GM19099 (cell line): ENCODE measurements at regions not wholly inside any gene's neighbourhood (a gene's known extent, or its start where the extent isn't known, plus 50 kb on each side); places are given as distances from the start of the nearest gene placed in this dataset.

Experiments
- POLR2A ChIP-seq: IDR thresholded peaks from 3 replicates; pipeline ENCODE4 v1.6.1; 2011; ENCODE audit warnings: low read depth; ENCODE audit not compliant: insufficient read length; ENCODE audit errors: extremely low read depth

DNA sequence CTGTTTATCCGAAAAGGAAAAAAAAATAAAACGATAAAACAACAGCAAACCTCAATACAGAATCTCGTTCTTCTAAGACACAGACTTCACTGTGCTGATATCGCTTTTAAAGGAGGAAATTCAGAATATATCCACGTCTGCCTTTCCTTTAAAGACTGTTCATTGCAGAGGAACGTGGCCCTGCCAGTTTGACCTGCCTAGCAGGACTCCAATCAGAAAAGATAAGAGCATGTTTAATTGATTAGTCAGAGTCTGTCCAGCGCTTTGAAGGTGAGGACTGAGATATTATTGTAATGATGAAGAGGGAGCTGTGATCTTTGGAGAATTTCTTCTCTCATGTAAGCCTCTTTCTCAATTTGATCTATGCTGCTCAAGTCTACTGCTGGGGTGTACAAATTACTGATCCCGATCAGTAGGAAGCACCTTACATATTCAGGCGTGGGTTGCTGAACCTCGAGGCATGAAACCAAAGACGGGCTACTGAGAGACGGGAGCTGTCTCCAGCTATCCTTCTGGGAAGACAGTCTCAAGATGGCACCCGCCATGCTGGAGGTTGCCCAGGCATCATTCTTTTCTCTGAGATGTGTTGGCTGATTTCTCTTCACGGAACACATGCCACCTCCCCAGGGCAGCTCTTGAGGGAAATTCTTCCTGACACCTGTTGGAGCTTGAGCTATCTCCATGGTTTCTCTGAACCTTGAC, 146.1 kb downstream of the SHOX start:
- no peak for TF ChIP-seq POLR2A

DNA sequence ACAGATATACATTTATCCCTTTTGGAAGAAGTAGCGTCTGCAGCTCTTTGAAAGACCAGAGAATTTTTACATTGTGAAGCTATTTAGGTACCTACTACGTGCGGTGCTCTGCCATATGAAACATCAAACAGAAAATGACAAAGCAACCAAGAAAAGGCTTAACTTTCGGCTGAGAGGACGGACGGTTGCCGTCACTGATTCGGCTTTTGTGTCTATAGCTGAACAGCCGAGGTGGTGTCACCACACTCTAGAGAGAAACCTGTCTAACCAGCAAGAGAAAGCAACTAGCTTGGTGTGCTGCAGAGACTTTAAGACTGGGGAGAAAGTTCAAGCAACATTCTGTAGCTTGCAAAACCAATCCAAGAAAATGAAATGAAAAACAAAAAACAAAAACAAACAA, 145.5 kb downstream of the SHOX start:
- no peak for TF ChIP-seq POLR2A

DNA sequence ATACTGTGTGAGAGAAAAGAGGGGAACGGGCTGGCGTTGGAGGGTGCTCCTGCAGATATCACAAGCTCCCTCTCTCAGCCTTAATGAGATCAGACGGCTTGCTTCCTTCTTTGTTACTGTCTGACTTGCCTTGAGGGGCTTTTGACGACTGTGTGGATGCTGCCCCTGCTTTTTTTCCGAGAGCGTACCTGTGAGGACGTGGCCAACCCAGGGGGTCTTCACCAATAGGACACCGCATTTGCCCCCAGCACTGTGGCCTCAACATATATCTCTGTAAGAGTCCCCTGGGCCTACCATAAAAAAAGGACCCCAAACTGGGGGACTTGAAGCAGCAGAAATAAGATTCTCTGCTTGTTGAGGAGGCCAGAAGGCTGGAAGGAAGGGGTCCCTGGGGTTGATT, 143.9 kb downstream of the SHOX start:
- no peak for TF ChIP-seq POLR2A

DNA sequence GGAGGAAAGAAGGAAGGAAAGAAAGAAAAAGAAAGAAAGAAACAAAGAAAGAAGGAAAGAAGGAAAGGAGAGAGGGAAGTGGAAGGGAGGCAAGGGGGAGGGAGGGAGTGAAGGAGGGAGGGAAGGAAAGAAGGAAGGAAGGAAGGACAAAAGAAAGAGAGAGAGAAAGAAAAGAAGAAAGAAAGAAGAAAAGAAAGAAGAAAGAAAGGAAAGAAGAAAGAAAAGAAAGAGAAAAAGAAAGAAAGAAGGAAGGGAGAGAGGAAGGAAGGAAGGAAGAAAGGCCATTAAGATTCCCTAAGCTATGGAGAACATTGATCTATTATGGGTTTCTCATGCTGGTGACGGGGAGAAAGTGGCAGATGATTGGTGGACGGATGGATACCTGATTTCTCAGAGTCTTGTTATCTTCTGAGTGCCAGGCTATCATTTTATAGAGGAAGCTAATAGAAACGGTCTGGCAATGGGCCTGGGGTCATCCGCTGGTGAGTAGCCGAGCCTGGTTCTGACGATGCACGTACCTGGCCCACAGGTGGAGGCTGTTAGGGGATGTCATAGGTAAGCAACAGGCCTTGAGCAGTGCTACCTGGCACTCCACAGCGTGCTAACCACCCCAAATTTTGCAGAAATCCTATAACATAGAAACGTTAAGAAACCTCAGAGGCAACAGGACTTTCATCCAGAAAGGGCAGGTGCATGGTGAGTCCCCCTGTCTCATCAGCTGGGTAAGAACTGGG, 142.9 kb downstream of the SHOX start:
- TF ChIP-seq POLR2A, result no peak

DNA sequence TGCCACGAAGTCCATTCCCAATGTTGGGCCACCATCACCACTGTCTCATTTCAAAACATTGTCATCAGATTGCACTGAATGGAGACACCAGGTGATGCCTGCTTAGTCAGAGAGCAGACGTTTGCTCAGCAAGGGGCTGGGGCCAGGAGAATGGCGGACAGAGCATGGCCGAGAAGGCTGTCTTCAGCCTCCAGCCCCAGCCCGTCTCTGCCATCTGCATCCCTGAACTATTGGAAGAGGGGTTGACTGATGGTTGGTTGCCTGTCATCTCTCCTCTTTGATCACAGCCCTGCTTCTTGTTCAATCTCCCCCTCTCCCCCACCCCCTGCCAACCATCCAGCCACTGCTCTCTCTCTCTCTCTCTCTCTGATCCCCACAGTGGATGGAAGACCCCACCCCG, 140.9 kb downstream of the SHOX start:
- TF ChIP-seq POLR2A, result no peak

DNA sequence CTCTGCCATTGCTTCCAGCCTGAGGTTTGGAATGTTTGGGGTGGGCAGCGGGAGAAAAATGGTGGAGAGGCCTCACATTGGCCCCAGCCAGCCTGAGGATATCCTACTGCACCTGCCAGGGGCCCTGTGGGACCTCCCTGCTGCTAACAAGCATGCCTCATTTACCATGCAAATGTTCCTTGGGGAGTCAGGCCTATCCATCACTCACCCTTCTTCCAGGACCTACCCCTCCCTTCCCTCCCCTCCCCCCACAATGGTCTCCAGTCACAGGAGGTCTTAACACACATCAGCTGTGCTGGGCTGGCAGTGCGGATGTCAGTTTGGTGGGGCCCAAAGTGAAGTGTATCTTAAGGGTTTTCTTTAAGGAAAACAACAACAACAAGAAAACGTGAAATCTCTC, 139.2 kb downstream of the SHOX start:
- no peak for TF ChIP-seq POLR2A

DNA sequence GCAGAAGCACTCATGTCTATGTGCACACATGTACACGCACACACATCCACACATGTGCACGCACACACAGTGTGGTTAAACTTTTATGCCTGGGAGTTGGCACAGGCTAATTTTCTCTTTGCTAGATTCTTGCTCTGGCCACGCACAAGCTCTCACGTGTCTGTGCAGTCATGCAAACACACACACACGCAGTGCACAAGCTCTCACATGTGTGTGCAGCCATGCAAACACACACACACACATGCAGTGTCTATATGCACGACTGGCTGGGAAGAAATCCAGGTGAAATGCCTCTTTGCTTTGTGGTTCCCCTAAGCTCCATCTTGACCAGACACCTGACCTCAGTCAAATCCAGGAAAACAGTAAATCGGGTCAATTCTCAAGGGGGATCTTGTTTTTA, 138.0 kb downstream of the SHOX start:
- no peak for TF ChIP-seq POLR2A

DNA sequence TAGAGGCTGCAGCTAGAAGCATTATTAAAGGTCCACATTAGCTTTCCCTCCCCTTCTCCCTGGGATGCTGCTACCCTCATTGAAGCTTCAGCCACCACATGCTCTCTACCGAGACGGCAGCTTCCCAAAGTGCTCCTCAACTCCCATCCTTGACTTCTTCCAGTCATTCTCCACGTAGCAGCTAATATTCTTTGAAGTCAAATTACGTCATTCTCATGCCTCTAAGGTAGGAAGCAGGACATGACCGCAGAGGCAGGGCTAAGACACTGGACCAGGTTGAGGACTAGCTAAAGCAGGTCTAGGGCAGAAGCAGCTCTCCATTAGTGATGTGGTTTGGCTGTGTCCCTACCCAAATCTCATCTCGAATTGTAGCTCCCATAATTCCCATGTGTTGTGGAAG, 128.3 kb downstream of the SHOX start:
- TF ChIP-seq POLR2A, result no peak

DNA sequence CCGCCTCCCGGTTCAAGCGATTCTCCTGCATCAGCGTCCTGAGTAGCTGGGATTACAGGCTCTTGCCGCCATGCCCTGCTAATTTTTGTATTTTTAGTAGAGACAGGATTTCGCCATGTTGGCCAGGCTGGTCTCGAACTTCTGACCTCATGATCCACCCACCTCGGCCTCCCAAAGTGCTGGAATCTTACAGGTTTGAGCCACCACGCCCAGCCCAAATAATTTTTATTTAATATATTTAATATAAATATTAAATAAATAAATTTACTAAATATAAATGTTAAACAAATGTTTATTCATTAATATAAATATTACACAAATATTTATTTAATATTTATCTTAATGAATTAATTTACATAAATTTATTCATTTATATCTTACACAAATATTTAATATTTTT, 120.2 kb downstream of the SHOX start:
- TF ChIP-seq POLR2A, result no peak

DNA sequence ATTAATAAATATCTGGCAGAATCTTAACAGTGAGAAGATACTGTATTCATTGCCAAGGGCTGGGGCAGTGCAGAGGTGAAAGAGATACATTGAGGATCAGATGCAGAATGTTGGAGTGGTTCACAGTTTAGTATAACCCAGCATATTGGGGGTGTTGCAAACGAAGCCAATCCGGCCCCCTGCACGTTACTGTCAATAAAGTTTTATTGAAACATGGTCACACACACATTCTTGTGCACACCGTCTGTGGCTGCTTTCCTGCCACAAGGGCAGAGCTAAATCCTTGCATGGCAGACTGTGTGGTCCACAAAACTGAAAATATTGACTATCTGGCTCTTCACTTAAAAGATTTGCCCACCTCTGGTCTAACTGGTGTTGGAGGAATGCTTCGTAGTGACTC, 119.7 kb downstream of the SHOX start:
- no peak for TF ChIP-seq POLR2A

DNA sequence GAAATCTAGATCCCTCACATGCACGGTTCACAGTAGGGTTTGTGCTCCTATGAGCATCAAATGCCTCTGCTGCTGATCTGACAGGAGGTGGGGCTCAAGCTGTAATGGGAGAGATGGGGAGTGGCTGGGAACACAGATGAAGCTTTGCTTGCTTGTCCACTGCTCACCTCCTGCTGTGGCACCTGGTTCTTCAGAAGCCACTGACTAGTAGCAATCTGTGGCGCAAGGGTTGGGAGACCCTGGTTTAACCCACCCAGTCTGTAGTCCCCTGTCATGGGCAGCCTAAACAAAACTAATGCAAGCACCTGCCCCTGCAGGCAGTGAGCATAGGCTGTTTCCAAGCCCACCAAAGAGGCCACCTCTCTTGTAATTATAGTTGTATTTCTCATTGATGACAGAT, 116.6 kb downstream of the SHOX start:
- no peak for TF ChIP-seq POLR2A

DNA sequence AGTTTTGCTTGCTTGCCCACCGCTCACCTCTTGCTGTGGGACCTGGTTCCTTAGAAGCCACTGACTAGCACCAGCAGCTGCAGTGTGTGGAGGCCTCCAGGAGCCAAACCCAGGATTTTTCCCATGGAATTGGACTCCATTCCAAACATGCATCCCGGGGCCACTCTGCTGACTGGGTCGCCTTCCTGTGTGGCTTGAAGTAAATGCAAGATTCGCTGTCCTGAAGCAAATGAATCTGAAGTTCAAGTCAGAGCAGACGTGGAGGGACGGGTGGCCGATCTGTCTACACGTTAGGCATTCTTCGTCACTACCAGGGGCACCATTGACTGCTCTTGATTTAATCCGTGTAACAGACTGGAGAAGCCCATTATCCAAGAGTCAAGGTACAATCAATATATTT, 109.0 kb downstream of the SHOX start:
- TF ChIP-seq POLR2A, result no peak

DNA sequence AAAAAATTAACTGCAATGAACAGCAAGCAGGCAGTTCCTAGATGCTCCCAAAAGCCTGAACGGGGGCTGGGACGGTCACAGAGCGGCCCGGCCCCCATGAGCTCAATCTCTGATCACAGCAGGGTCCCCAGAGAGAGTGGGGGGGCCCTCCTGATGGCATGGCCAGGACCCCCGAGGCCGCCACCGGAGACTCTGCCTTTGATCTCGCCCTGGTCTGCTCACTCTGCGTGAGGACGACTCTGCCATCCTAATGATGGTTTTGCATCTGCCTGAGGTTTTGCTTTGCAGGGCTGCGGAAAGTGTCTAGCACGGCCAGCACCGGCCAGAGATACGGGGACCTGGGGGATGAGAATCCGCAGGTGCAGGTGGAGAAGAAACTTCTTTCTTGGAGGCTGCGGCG, 103.8 kb downstream of the SHOX start:
- no peak for TF ChIP-seq POLR2A

DNA sequence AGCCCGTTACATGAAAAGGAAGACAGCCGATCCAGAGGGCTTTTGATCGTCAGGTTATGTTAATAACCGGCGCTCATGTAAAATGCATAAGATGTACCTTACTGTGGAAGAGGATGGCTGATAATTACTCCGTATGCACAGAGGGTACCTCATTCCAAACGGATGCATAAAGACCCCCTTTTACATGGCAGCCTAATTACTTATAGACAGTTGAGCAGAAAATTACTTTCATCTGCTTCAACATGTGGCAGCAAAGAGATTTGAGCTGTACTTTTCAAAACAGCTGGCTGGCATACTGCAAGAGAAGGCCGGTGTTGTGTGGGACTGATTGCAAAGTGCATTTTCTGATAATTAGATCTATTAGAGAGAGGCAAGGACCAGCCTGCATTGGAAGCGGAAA, 103.4 kb downstream of the SHOX start:
- no peak for TF ChIP-seq POLR2A

DNA sequence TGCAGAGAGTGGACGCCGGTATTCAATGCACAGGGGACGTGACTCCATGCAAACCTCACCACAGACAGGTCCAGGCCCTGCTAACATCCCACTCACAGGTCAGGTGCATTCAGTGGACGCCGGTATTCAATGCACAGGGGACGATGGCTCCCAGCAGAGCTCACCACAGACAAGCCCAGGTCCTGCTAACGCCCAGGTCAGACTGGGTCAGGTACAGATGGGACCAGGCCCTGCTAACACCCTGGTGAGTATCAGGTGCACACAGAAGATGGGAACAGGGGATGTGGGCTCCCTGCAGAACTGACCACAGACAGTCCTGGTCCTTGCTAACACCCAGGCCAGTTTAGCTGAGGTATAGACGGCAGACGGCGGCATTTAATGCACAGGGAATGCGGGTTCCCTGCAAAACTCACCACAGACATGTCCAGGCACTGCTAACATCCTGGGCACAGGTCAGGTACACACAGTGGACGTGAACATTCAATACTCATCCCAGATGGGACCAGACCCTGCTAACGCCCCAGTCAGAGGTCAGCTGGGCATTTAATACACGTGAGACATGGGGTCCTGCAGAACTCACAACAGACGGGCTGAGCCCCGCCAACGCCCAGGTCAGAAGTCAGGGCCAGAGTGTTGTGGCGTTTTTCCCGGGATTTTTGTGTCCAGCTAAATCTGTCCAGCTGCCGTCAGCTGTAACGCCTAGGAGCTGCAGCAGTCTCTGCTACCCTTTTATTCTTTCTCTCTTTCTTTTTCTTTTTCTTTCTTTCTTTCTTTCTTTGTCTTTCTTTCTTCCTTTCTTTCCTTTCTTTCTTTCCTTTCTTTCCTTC, 99.2 kb downstream of the SHOX start:
- TF ChIP-seq POLR2A, result no peak
